ENCODE measurements at regions not wholly inside any gene's neighbourhood (a gene's known extent, or its start where the extent isn't known, plus 50 kb on each side); places are given as distances from the start of the nearest gene placed in this dataset.

- WGBS, 3 donors: 70 to 79% (median 72%) methylated on average over 5 of the region's 5 CpGs
- no peak for TF ChIP-seq CTCF (IDR thresholded peaks at IDR 0.05)
- Histone ChIP-seq H3K27me3 (ENCODE audit: insufficient read depth in 3 of 3, low read length in 2 of 3) (no peaks in the 10 kb centered on the region), H3K27ac (no peak overlapping the region), H3K4me3 (no peak overlapping the region), H3K9me3 (no peaks in the 10 kb centered on the region), H3K36me3 (ENCODE audit: insufficient read depth in 1 of 2, low read depth in 1 of 2) (no peaks in the 10 kb centered on the region), H3K4me1 (no peaks in the 10 kb centered on the region)
- intact Hi-C loops (cut with DNase I): no loop called here
- ATAC-seq (no peak), DNase-seq (no peak)
These were observed 57.1 kb upstream of the POU1F1 start for GRCh38 chr3:87333393-87333892.

GRCh38 chr3:87332789-87333188 is 56.4 kb upstream of the POU1F1 start:
- Histone ChIP-seq H3K27me3 (ENCODE audit: insufficient read depth in 3 of 3, low read length in 2 of 3) (no peaks in the 10 kb centered on the region), H3K27ac (no peak overlapping the region), H3K4me1 (no peaks in the 10 kb centered on the region), H3K4me3 (no peak overlapping the region), H3K9me3 (no peaks in the 10 kb centered on the region), H3K36me3 (ENCODE audit: insufficient read depth in 1 of 2, low read depth in 1 of 2) (no peaks in the 10 kb centered on the region)
- DNase-seq: no peak
- intact Hi-C loops (cut with DNase I): no loop called here
- 79 to 88% (median 85%) methylated on average over 6 of the region's 6 CpGs for WGBS, 3 donors
- ATAC-seq: no peak
- TF ChIP-seq CTCF (IDR thresholded peaks at IDR 0.05): no peak

- Histone ChIP-seq H3K36me3 (ENCODE audit: insufficient read depth in 1 of 2, low read depth in 1 of 2) (no peaks in the 10 kb centered on the region), H3K27ac (no peak overlapping the region), H3K9me3 (no peaks in the 10 kb centered on the region), H3K27me3 (ENCODE audit: insufficient read depth in 3 of 3, low read length in 2 of 3) (no peaks in the 10 kb centered on the region), H3K4me3 (no peak overlapping the region), H3K4me1 (no peaks in the 10 kb centered on the region)
- intact Hi-C loops (cut with DNase I): no loop called here
- 0 to 41% (median 0%) methylated on average over 1 of the region's 1 CpG for WGBS, 3 donors
- no peak for TF ChIP-seq CTCF (IDR thresholded peaks at IDR 0.05)
- DNase-seq (no peak), ATAC-seq (no peak)
These were observed 52.7 kb upstream of the POU1F1 start for GRCh38 chr3:87329065-87329464.
